H4 (cell line): ENCODE measurements at regions not wholly inside any gene's neighbourhood (a gene's known extent, or its start where the extent isn't known, plus 50 kb on each side); places are given as distances from the start of the nearest gene placed in this dataset.
"Not testable (repeated sequence)": the region's sequence is repeated elsewhere in the genome, so short reads cannot be mapped to it uniquely, and the experiment has no call there.

ENCODE experiments used
- DNase-seq: peaks from one replicate; pipeline ENCODE4 v3.0.0-alpha.2; 2015; ENCODE audit warnings: low spot score

- DNase-seq: not testable (repeated sequence)
Observed at GRCh38 chr6:144956697-144957096, 671.6 kb downstream of the UTRN start.

DNA sequence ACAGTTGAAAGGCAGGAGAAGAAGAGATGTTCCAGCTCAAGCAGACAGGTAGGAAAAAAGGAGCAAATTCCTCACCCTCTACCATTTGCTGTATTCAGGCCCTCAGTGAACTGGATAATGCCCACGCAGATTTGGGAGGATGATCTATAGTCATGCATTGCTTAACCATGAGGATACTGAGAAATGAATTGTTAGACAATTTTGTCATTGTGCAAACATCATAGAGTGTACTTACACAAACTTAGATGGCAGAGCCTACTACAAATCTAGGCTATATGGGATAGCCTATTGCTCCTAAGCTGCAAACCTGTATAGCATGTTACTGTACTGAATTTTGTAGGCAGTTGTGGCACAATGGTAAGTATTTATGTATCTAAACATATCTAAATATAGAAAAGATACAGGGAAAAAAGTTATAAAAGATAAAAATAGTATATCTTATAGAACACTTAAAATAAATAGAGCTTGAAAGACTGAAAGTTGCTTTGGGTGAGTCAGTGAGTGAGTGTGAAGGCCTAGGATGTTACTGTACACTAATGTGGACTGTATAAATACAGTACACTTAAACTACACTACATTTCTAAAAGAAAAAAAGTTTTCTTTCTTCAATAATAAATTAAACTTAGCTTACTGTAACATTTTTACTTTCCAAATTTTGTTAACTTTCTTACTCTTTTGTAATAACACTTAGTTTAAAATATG is 672.3 kb downstream of the UTRN start:
- DNase-seq: no peak

DNA sequence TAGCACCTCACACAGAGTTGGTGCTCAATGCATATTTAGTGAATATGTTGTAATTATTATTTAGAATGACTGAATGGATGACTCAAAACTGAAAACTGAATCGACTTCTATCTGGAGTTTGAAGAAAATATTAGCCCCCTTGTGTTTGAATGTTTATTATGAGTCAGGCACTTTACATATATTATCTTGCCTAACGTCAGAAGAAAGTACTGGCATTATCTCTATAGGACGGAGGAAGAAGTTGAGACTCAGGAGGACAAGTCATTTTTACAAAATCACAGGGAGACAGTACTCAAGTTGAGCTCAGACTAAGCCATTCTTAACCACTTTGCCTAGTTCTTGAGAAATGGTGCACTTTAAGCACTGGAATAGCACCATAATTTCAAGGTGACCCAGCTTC is 684.0 kb downstream of the UTRN start:
- no peak for DNase-seq

GRCh38 chr6:144969602-144970272 is 684.6 kb downstream of the UTRN start:
- DNase-seq: no peak

DNA sequence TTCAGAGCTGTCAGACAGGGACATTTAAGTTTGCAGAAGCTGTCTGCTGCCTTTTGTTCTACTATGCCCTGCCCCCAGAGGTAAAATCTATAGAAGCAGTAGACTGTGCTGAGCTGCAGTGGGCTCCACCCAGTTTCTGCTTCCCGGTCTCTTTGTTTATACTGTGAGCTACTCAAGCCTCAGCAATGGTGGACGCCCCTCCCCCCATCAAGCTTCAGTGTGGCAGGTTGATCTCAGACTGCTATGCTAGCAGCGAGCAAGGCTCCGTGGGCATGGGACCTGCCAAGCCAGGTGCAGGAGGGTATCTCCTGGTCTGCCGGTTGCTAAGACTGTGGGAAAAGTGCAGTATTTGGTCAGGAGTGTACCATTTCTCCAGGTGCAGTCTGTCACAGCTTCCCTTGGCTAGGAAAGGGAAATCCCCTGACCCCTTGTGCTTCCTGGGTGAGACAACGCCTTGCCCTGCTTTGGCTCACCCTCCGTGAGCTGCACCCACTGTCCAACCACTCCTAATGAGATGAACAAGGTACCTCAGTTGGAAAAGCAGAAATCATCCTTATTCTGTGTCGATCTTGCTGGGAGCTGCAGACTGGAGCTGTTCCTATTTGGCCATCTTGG is 692.2 kb downstream of the UTRN start:
- peak; percentile 37 for DNase-seq

DNA sequence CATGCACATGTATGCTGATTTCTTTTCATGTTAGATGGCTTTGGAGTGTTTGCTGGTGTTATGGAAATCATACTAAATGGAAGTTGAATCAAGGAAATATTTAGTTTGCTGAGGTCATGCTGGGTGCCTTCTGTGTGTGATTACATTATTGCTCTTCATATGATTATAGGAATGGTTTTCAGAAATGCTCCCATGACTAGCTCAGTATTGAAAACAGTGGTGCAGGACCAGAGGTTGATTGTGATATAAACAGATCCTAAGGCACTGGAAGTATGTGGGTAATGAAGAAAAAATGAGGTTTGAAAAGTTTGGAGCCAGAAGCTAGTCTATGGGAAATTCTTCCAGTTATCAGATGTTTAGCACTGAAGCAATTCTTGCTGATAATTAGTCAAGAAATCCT is 693.1 kb downstream of the UTRN start:
- DNase-seq: no peak

GRCh38 chr6:144986271-144986670 is 701.1 kb downstream of the UTRN start:
- DNase-seq: no peak

DNA sequence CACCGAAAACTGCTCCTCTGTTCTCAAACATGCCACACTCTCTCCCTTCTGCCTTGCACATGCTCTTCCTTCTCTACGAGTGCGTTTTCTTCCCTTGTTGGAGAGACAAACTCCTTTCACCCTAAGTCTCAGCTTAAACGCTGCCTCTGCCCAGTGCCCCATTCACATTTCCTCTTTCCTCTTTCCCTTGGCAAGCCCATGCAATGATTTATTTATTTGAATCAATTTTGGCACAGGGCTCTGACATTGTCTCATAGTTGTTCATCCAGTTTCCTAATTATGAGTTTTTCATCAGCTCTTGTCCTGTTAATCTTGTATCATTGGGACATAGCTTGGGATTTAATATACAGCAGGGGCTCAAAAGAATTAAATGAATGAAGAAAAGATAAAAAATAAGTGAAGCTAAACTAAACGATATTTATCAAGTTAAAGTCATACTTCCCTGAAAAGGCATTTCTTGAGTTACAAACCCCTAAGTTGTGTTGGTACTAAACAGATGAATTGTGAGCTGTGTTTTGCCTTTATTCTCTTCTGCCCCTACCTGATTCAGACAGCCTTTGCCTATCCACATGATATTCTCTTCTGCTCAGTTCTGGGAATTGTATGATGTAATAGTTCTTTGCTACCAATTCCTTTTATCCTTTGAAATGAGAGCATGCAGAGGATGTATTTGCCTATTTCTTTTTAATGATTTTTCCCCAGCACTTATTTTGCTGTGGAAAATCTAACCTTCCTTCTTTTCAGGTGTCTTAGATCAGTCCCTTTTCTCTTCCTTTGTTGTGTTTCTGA is 704.4 kb downstream of the UTRN start:
- DNase-seq: no peak

DNA sequence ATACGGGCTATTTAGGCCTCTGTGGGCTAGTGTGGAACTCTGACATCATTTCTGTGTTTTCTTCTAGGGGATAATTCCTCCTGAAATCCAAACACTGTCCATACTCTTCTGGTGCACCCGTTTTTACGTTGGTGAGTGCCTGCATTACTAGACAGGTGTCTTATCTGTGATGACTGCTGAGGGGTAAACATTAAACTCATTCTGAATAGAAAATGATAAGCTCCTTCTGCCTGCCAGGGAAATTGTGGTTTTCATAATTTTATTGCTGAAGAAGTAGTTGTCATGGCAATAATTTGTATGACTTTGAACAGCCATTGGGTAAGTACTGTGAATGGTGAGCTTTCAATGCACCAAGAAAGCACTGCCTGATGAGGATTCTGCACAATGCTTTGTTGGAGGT is 705.6 kb downstream of the UTRN start:
- no peak for DNase-seq

DNA sequence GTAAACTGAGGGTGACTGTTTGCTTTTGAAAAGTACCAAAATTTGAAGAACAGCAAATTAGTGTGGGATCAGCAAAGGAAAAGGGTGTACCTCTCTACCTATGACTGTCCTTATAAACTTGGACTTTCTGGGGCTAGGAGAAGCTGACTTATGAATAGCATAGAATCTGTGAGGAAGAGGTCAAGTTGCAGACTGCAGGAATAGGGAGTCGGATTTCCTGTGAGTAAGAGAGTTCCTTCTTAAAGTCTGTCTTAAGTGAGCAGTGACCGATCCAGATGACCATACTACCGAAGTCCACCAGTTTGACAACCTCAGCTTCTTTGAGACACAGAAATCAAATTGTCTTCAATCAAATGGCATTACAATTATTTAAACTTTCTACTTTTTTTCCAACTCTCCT is 708.7 kb downstream of the UTRN start:
- no peak for DNase-seq

GRCh38 chr6:144997996-144998395 is 712.9 kb downstream of the UTRN start:
- no peak for DNase-seq

GRCh38 chr6:144999127-144999526 is 714.0 kb downstream of the UTRN start:
- DNase-seq: no peak

GRCh38 chr6:145003145-145003544 is 718.0 kb downstream of the UTRN start:
- no peak for DNase-seq

DNA sequence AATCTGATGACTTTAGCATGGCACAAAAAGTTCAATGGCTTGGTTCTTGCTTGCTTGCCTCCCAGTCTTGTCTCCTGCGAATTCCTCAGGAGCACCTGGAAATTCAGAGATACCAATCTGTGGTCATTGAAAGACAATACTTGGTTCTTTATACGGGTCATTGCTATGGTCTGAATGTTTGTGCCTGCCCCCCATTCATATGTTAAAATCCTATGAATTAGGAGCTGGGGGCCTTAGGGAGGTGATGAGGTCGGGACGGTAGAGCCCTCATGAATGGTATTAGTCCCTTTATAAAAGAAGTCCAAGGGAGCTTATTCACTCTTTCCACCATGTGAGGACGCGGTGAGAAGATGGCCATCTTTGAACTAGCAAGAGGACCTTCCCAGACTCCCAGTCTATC is 721.8 kb downstream of the UTRN start:
- DNase-seq: no peak

GRCh38 chr6:145008715-145009114 is 723.6 kb downstream of the UTRN start:
- no peak for DNase-seq

GRCh38 chr6:145009711-145010110 is 724.6 kb downstream of the UTRN start:
- no peak for DNase-seq

DNA sequence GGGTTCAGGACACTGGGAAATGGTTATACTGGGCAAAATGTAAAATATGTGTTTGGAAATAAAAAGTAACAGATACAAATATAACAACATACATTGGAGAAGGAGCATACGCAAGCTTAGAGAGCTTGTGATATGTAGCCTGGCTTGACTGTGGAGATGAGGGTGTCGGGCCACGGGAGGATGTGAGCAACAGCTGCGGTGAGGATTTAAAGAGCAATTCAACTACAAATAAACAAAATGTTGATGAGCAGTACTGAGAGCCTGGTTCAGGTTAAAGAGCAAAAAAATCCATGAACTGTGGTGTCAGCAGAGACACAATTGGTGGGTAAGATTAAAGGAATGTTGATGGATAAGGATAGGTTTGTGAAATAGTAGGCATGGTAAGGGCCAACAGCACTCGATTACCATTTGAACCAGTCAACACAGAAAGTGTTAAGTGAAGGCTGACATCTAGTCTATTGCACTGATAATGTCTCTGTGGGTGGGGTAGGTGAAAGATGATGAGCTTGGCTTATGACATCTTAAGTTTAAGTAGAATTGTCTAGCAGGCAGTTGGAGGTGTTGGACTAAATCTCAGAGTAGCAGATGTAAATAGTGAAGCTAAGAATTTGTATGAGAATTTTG is 723.2 kb downstream of the EPM2A start:
- peak; percentile 36 for DNase-seq

DNA sequence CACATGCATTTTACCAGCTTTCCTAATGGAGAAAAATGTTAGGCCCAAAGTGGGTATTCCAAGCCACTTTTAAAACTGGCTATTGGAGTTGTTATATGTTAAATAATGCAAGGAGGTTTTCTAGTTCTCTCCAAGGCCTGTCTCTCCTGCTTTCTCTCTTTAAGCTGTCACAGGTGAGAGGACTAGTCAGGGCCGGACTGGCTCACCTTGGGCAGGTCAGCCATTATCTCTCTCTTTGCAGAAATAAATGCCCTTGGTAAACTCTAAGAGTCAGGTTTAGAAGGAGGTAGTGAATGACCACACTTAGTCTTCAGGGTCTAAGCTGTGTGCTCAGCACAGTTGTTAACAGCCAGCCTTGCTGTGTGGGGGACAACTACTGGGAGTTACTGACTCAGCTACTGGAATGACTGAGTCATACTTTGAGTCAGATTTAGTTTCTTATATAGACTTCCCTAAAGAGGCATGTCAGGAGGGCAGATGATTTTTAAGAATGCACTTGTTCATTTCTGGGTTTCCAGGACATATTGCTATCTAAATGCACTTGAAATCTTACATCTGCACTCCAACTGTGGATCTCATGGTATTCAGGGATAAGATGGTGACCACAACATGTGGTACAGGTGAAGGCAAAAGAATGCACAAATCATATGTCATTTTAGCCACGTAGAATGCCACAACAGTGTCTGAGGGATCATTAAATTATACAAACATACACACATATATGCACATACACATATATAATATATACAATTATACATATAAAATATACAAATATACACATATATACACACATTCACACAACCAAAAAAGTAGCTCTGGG is 719.4 kb downstream of the EPM2A start:
- DNase-seq: peak; percentile 48

GRCh38 chr6:145017051-145017450 is 718.3 kb downstream of the EPM2A start:
- no peak for DNase-seq

DNA sequence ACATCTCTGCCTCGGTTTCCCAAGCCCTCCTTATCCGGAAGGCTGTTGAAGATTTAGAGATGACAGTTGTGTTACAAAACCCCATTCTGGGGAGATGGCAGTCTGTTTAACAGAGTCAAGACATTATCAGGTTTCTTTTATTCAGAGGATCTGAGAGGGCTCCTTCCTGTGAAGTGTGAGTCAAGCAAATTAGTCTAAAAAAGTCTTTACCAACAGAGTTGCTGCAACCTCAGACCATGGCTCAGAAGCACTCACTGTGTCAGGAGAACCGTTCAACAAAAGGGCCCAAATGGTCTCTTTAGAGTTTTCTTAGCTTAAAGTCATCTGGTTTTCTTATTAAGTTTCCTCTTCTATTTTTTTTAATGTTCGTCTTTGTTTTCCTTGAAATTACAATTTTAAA is 717.8 kb downstream of the EPM2A start:
- DNase-seq: no peak

DNA sequence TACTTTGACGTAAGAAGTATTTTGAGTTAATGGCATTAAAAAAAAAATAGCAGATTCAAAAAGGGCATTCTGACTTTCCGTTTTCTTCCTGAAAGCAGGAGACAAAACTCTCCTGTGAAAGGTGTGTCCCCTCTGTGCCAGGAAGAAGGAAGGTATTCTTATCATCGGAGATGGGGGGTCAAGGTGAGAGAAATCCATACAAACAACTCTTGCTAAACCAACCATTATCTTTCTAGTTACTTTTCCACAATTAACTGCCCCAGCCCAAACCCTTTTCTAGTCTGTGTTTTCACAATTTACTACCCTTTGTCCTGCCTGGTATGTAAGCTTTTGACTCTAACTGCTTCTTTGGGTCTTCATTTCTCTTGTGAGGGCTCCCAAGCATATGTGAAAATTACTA is 717.3 kb downstream of the EPM2A start:
- DNase-seq: no peak
